CD4-positive, alpha-beta memory T cell (primary cell): ENCODE measurements at regions not wholly inside any gene's neighbourhood (a gene's known extent, or its start where the extent isn't known, plus 50 kb on each side); places are given as distances from the start of the nearest gene placed in this dataset.
A peak's percentile ranks its signal among the peaks of the same experiment; 100 is the strongest.

ENCODE experiments used
- CTCF ChIA-PET: fragments of 350-600 bp; sonication (Branson Sonifier 250); formaldehyde crosslinking; loops from one replicate; lab custom pipeline; 2021; ENCODE audit warnings: inconsistent platforms; ENCODE audit not compliant: partially characterized antibody; lab: Charles Lee
- POLR2A ChIA-PET: fragments of 350-600 bp; sonication (Branson Sonifier 250); formaldehyde crosslinking; loops from one replicate; lab custom pipeline; 2021; ENCODE audit not compliant: partially characterized antibody; lab: Charles Lee
- DNase-seq, 5 donors: peaks; one replicate each; pipeline versions ENCODE4 v3.0.0 to v3.0.0-alpha.2; 2020 to 2022; ENCODE audit warnings: mixed read lengths in 1 of 5
- H3K27ac ChIP-seq: one replicate; pipeline ENCODE4 v1.7.0; 2013; ENCODE audit warnings: low read depth, low read length
- H3K27me3 ChIP-seq: 2 replicates; pipeline ENCODE4 v1.7.0; 2013; ENCODE audit warnings: mild to moderate bottlenecking, low read length, moderate library complexity; ENCODE audit not compliant: insufficient read depth
- H3K36me3 ChIP-seq: 2 replicates; pipeline ENCODE4 v1.7.0; 2013; ENCODE audit warnings: mild to moderate bottlenecking, low read length, moderate library complexity; ENCODE audit not compliant: insufficient read depth
- H3K4me1 ChIP-seq: 2 replicates; pipeline ENCODE4 v1.7.0; 2013; ENCODE audit warnings: mild to moderate bottlenecking, low read length, moderate library complexity; ENCODE audit not compliant: insufficient read depth
- H3K4me3 ChIP-seq, 2 donors: one replicate each; pipeline ENCODE4 v1.7.0; 2013; ENCODE audit warnings: low read length in 2 of 2, mild to moderate bottlenecking in 1 of 2
- H3K9me3 ChIP-seq, 2 donors: one replicate each; pipeline ENCODE4 v1.7.0; 2013; ENCODE audit warnings: low read length in 2 of 2, control low read depth in 1 of 2; ENCODE audit not compliant: control insufficient read depth in 1 of 2
- H3K27ac Mint-ChIP-seq, 7 donors: one replicate each; pipeline ENCODE4 v1.8.0; 2020 to 2021; ENCODE audit warnings: mixed read lengths in 7 of 7, mild to moderate bottlenecking in 6 of 7, inconsistent platforms in 3 of 7, moderate library complexity in 3 of 7
- H3K27me3 Mint-ChIP-seq, 2 donors: one replicate each; pipeline ENCODE4 v1.8.0; 2020 to 2021; ENCODE audit warnings: mixed read lengths in 2 of 2
- H3K36me3 Mint-ChIP-seq, 2 donors: one replicate each; pipeline ENCODE4 v1.8.0; 2020 to 2021; ENCODE audit warnings: mixed read lengths in 2 of 2, inconsistent platforms in 1 of 2, mild to moderate bottlenecking in 1 of 2
- H3K4me1 Mint-ChIP-seq, 4 donors: one replicate each; pipeline ENCODE4 v1.8.0; 2020 to 2021; ENCODE audit warnings: mixed read lengths in 4 of 4, mild to moderate bottlenecking in 1 of 4
- H3K4me3 Mint-ChIP-seq, 8 donors: one replicate each; pipeline ENCODE4 v1.8.0; 2020 to 2021; ENCODE audit warnings: mixed read lengths in 8 of 8, mild to moderate bottlenecking in 7 of 8, moderate library complexity in 6 of 8, inconsistent platforms in 3 of 8
- H3K9me3 Mint-ChIP-seq, 8 donors: one replicate each; pipeline ENCODE4 v1.8.0; 2020 to 2021; ENCODE audit warnings: mixed read lengths in 8 of 8, mild to moderate bottlenecking in 5 of 8, inconsistent platforms in 3 of 8, moderate library complexity in 1 of 8
- intact Hi-C: fragments of 100-400 bp; cut with micrococcal nuclease; formaldehyde crosslinking; loops from one replicate; pipeline ENCODE4 v1.15.1; 2023

DNA sequence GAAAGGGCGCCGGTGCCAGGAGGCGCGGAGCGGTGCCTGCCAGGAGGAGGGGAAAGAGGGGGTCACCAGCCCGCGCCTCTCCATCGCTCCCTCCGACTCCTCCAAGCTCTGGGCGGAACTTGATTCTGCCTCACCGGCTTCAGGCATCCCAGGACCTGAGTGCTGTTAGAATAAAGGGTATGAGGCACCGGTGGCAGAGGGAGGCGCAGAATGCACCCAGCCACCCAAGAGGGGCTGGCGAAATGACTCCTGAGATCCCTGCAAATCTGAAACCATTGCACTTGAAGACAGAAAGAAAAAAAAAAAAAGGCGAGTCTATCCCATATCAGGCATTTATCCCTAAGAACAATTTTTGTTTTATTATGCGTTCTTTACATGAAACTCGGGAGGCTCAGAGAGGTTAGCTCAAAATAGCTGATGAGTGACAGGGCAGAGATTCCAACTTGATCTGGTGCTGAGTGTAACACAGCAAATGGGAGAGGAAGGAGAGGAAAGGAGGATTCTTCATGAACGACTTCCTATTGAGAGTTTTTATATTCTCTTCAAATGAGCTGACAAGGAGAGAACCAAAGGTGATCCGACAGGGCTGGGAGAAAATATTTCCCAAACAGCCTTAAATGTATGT is 157.0 kb upstream of the FRMD4B start:
- H3K4me3 ChIP-seq: no peak overlapping the region
- no peaks in the 10 kb centered on the region for H3K27me3 ChIP-seq
- H3K4me1 Mint-ChIP-seq: peaks cover 3 to 9% (median 7%) of the 10 kb centered on the region in 4 donors
- no peaks in the 10 kb centered on the region for H3K9me3 ChIP-seq
- no peaks in the 10 kb centered on the region for H3K36me3 ChIP-seq
- POLR2A ChIA-PET: no interaction called here
- no peak overlapping the region for H3K27ac ChIP-seq
- no peak overlapping the region for H3K4me3 Mint-ChIP-seq
- intact Hi-C loops: no loop called here
- CTCF ChIA-PET: interaction anchor here (0.6 kb wide), 1 partner anchor 300 kb away, joined by 4 read pairs; no protein-coding TSS in a partner anchor
- H3K27ac Mint-ChIP-seq: no peak overlapping the region
- H3K36me3 Mint-ChIP-seq: no peaks in the 10 kb centered on the region
- DNase-seq: no peak
- no peaks in the 10 kb centered on the region for H3K4me1 ChIP-seq
- no peaks in the 10 kb centered on the region for H3K9me3 Mint-ChIP-seq
- H3K27me3 Mint-ChIP-seq: peaks cover 18 to 29% of the 10 kb centered on the region in 2 donors

DNA sequence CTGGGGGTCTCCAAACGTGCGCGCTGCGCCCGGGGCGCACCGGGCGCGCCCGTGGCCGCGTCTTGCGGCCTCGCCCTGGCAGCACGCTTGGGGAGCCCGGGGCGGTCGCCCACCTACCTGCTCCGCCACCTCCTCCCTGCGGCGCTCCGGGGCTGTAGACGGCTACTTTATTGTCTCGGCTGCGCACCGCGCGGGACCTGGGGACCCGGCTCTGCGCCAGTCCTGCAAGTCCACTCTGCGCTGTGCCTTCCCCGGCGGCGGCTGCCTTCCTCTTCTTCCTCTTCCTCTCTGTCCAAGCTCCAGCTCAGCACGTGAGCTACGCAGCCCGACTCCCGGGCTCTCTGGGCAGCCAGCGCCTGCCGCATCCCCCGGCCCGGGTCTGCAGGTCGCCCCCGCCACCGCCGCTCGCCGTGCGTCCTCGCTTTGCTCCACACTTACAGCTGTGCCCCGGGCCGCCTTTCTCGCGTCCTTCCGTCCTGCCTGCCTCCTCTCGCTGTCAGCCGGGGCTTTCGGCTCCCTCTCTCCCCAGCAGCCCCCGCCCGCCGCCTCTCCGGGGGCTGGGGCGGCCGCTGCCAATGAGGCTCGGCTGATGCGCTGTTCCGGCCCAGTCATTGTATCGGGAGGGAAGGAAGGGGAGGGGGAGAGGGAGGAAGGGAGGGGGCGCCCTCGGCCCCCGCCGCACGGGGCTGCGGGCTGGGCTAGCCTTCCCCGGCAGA is 156.4 kb upstream of the FRMD4B start:
- Histone ChIP-seq H3K4me3 (no peak overlapping the region), H3K4me1 (no peaks in the 10 kb centered on the region), H3K27ac (no peak overlapping the region), H3K9me3 (no peaks in the 10 kb centered on the region), H3K36me3 (no peaks in the 10 kb centered on the region), H3K27me3 (no peaks in the 10 kb centered on the region)
- ChIA-PET CTCF (interaction anchor here (0.6 kb wide), 1 partner anchor 300 kb away, joined by 4 read pairs; no protein-coding TSS in a partner anchor), POLR2A (no interaction called here)
- intact Hi-C loops: no loop called here
- no peak overlapping the region for H3K4me3 Mint-ChIP-seq
- no peaks in the 10 kb centered on the region for H3K36me3 Mint-ChIP-seq
- no peak overlapping the region for H3K27ac Mint-ChIP-seq
- no peaks in the 10 kb centered on the region for H3K9me3 Mint-ChIP-seq
- DNase-seq: no peak
- peaks cover 18 to 28% of the 10 kb centered on the region in 2 donors for H3K27me3 Mint-ChIP-seq
- H3K4me1 Mint-ChIP-seq: peaks cover 3 to 9% (median 7%) of the 10 kb centered on the region in 4 donors

DNA sequence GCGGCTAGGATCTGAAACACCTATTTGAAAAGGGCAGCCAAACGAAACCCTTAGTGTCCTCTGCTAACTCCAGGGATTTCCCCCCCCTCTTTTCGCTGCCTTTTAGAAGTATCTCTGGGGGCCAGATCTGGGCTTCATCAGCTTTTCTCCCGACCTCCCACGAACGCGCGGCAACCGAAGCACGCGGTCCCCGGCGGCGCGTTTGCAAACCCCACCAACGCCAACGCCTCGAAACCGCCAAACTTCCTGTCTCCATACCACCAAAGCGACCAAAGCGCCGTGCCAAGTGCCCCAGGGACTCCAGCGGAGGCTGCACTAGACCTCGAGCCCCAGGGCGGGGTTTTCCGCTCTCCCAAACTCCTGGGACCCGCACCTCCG is 155.8 kb upstream of the FRMD4B start:
- Histone ChIP-seq H3K4me3 (no peak overlapping the region), H3K27ac (no peak overlapping the region), H3K9me3 (no peaks in the 10 kb centered on the region), H3K36me3 (no peaks in the 10 kb centered on the region), H3K27me3 (no peaks in the 10 kb centered on the region), H3K4me1 (no peaks in the 10 kb centered on the region)
- ChIA-PET POLR2A (no interaction called here), CTCF (no interaction called here)
- intact Hi-C loops: no loop called here
- peaks cover 18 to 28% of the 10 kb centered on the region in 2 donors for H3K27me3 Mint-ChIP-seq
- no peaks in the 10 kb centered on the region for H3K36me3 Mint-ChIP-seq
- peak overlapping the region in 1 of 8 donors; percentile 14 for H3K4me3 Mint-ChIP-seq
- H3K9me3 Mint-ChIP-seq: no peaks in the 10 kb centered on the region
- H3K27ac Mint-ChIP-seq: no peak overlapping the region
- peaks cover 3 to 9% (median 7%) of the 10 kb centered on the region in 4 donors for H3K4me1 Mint-ChIP-seq
- DNase-seq: peak in 1 of 5 donors; percentile 0

DNA sequence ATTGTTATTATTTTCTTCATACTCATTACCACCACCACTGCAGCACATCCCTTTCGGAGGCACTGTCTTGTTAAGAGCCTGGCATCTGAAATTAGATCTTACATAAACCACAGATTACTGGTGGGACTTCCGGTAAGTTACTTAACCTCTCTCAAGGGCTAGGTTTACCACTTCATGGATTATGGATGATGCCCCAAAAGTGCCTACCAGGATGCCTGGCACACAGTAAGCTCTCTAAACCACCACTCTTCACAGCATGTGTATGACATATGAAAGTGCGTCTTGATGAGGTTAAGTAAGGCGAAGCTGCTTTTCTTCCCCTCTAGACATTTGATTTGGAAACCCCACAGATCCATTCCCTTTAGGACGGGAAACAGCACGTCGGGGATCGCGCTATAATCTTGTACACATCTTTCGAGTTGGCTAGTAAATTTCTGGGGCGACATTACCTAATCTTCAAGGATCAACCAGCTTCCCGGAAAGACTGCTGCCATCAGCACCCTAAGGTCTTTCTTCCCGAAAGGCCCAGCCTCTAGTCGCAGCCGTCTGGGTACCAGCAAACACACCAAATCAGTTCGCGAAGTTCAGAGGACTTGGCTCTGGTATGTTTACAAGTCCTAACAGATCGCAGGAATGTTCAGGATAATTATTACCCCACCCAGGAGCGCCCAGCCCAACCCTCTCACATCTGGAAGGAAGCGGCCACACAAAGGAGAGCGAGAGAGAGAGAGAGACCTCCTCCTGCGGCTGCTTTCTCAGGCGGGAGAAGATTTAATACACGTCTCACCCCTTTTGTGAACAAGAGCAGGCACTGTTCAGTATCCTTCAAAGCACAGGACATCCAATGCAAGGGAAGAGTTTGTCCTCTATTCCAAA is 155.1 kb upstream of the FRMD4B start:
- Mint-ChIP-seq H3K27ac (no peak overlapping the region), H3K4me3 (no peak overlapping the region), H3K9me3 (no peaks in the 10 kb centered on the region), H3K36me3 (no peaks in the 10 kb centered on the region), H3K27me3 (peaks cover 18 to 28% of the 10 kb centered on the region in 2 donors), H3K4me1 (peaks cover 3 to 9% (median 7%) of the 10 kb centered on the region in 4 donors)
- CTCF ChIA-PET: no interaction called here
- POLR2A ChIA-PET: no interaction called here
- H3K9me3 ChIP-seq: no peaks in the 10 kb centered on the region
- H3K36me3 ChIP-seq: no peaks in the 10 kb centered on the region
- no peak overlapping the region for H3K27ac ChIP-seq
- no peaks in the 10 kb centered on the region for H3K27me3 ChIP-seq
- intact Hi-C loops: no loop called here
- no peak for DNase-seq
- H3K4me1 ChIP-seq: no peaks in the 10 kb centered on the region
- no peak overlapping the region for H3K4me3 ChIP-seq

DNA sequence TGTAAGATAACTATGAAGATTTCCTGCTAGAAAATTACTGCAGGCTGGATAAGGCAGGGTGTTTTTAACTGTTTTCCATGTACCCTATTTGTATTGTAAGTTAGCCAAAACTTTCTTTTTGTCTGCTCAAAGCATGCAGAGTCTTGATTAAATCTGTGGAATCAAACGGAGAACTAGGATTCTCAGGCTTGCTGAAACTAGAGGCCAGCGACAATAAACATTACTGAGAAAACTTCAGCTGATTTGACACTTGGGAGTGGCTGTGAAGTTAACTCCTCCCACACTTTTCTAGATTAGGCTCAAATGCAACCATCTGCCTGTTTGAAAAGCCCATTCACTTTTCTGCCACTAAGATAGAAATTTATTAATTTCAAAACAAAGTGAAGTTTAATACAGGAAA is 153.2 kb upstream of the FRMD4B start:
- intact Hi-C loops: no loop called here
- Histone ChIP-seq H3K27me3 (no peaks in the 10 kb centered on the region), H3K4me1 (no peaks in the 10 kb centered on the region), H3K36me3 (no peaks in the 10 kb centered on the region), H3K4me3 (no peak overlapping the region), H3K9me3 (no peaks in the 10 kb centered on the region), H3K27ac (no peak overlapping the region)
- Mint-ChIP-seq H3K4me1 (peaks cover 3 to 9% (median 7%) of the 10 kb centered on the region in 4 donors), H3K27ac (no peak overlapping the region), H3K36me3 (no peaks in the 10 kb centered on the region), H3K27me3 (peaks cover 16 to 27% of the 10 kb centered on the region in 2 donors), H3K9me3 (no peaks in the 10 kb centered on the region), H3K4me3 (no peak overlapping the region)
- ChIA-PET POLR2A (no interaction called here), CTCF (no interaction called here)
- no peak for DNase-seq

DNA sequence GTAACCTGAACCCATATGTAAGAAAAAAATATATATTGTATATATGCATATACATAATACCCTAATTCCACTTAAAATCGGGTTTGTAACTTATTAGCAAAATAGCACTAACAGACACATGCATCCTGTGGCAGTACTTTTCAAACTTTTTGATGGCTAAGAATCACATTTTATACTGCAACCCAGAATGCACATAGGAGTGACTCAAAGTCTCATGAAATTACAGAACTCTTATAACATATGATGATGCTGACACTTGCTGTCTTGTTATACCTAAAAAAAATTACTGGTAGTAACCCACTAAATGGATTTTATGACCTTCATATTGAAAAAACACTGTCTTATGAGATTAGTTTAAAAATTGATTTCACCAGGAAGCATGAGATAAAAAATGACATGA is 152.4 kb upstream of the FRMD4B start:
- Histone ChIP-seq H3K27ac (no peak overlapping the region), H3K4me3 (no peak overlapping the region), H3K4me1 (no peaks in the 10 kb centered on the region), H3K9me3 (no peaks in the 10 kb centered on the region), H3K27me3 (no peaks in the 10 kb centered on the region), H3K36me3 (no peaks in the 10 kb centered on the region)
- peaks cover 3 to 9% (median 7%) of the 10 kb centered on the region in 4 donors for H3K4me1 Mint-ChIP-seq
- no peaks in the 10 kb centered on the region for H3K36me3 Mint-ChIP-seq
- H3K27me3 Mint-ChIP-seq: peaks cover 10 to 22% of the 10 kb centered on the region in 2 donors
- no peak overlapping the region for H3K27ac Mint-ChIP-seq
- DNase-seq: no peak
- no peaks in the 10 kb centered on the region for H3K9me3 Mint-ChIP-seq
- POLR2A ChIA-PET: no interaction called here
- CTCF ChIA-PET: no interaction called here
- intact Hi-C loops: no loop called here
- H3K4me3 Mint-ChIP-seq: no peak overlapping the region
